Germinal center (tissue), 1 donor: ENCODE measurements at regions not wholly inside any gene's neighbourhood (a gene's known extent, or its start where the extent isn't known, plus 50 kb on each side); places are given as distances from the start of the nearest gene placed in this dataset.

Source experiments
- DNase-seq: peaks from one replicate; pipeline ENCODE4 v3.0.0; 2012; ENCODE audit warnings: mixed read lengths, low spot score

DNA sequence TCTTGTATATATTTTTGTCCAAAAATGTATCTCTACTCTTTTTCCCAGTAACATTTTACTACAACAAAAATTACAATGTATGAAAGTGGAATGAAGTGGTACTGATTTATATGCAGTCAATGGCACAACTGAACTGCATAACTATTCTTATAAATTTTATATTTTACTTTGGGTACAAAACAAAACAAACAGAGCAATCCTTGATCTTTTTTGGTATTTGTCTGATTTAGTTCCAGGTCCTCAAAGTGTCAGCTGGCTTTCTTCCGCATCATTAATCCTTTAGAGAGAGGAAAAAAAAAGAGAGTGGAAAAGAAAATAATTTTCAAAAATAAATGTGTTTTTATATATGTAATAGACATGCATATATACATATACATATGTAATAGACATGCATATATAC is 252.4 kb upstream of the SLIT2 start:
- DNase-seq: no peak

- DNase-seq: no peak
Observed at GRCh38 chr4:19993242-19993641, 258.5 kb upstream of the SLIT2 start.

- no peak for DNase-seq
Observed at GRCh38 chr4:19992471-19993093, 259.1 kb upstream of the SLIT2 start.

DNA sequence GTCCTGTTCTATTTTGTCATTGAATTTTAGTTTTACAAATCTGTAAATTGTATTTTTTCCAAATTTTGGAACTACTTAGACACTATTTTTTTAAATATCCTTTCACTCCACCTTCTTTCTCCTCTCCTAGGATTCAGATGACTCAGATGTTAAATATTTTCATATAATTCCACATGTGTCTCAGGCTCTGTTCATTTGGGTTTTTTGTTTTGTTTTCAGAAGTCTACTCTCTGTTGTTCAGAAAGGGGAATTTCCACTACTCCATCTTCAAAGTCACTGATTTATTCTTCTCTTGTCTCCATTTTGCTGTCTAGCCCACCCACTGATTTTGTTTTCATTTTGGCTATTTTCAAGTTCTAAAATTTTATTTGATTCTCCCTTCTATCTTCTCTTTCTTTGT is 264.0 kb upstream of the SLIT2 start:
- no peak for DNase-seq

GRCh38 chr4:19983072-19983471 is 268.6 kb upstream of the SLIT2 start:
- DNase-seq: no peak

DNA sequence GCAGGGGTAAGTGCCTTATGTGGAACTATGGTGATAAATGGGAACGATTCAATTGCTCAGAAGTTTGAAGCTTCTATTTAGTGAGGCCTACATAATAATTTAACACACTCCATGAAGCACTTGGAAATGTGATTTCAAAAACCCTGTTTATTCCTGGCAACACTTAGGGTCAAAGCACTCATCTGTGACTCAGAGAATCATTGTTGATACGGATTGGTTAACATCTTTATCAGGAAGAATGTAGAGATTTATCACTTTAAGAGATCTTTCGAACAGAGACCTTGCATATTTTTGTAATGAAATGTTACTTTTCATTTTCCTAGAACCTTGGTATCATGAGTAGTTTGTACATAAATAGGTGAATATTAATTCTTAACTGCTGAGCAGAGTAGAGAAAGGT is 269.1 kb upstream of the SLIT2 start:
- no peak for DNase-seq

DNA sequence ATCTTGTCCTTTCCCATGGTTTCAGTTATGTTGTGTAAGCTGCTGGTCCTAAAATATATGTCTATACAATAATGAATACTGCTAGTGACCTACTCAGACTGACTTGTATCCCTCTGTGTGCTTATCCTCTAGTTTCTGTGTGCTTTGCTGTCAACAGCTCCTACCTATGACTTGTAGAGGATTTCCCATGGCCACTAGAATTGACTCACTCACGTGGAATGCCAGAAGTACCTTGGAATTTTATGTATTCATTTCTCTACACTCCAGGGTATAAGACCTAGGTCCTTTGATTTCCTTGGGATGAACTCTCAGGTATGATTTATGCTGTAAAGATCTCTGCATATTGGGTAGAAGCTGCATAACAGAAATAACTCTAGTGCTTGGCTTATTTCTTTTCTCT is 279.9 kb upstream of the SLIT2 start:
- no peak for DNase-seq

- DNase-seq: no peak
Observed at GRCh38 chr4:19969492-19969891, 282.2 kb upstream of the SLIT2 start.

DNA sequence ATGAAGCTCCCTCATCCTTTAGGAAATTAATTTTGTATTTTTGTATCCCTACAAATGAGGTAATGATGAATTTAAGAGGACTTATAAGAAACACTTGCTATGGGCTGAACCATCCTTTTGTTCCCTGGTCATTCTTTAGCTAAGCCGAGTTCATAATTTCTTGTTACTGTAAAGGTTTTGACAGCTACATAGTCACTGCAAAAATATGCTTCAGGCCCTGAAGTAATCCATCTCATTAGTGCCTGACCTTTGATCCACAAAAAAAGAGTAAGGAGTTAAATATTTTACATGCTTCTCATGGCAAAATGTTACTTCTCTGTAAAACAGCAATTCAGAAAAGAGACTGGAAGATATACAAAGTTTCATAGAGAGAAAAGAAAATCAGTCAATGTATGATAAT is 290.6 kb upstream of the SLIT2 start:
- no peak for DNase-seq

- DNase-seq: no peak
Observed at GRCh38 chr4:19958848-19959247, 292.9 kb upstream of the SLIT2 start.

DNA sequence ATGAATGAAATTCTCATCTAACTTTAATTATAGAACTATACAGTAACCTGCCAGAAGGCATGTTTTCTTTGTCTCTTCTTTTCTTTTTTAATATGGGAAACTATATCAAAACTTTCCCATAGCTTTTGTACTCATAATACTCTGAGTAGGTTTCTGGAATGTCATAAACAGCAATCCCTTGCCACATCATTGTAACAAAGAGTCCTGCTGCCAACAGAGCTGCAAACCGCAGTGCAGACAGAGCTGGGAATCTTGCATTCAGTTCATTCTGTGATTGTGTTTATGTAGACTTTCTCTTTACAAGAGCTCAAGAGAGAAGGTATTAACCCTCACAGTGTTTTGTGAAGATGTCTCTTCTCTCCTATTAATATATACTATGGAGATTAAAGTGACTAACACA is 304.4 kb upstream of the SLIT2 start:
- no peak for DNase-seq

DNA sequence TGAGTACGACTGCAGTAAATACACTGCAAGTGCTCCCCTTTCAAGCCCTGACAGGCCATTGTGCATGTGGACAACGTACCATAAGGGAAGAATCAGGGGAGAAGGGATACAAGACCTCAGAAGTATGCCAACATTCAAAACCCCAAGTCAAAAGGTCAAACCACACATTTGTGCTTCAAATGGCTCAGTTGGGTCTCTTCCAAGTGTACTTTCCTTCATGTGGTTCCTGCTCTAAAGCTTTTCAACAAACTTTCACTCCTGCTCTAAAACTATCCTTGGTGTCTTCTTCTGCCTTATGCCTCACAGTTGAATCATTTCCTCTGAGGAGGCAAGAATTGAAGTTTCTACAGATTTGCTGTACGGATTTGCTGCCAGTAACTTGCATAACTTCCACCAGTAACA is 305.7 kb upstream of the SLIT2 start:
- DNase-seq: no peak

DNA sequence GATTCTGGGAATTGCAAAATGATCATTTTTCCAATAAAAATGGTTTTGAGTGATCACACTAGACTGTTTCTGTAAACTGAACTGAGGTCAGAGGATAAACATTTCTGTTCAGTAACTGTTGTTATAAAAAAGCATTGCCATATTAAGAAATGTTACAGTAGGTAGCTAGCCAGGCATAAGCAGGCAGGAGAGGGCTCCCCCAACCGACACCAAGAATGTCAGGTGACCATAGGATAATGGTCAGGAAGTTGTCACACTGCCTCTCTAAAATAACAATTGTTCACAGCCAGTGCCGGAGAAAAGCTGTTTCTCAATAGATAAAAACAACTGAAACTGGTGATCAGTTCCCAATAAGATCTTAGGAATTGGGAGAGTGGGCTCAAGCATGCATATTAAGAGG is 306.2 kb upstream of the SLIT2 start:
- no peak for DNase-seq

DNA sequence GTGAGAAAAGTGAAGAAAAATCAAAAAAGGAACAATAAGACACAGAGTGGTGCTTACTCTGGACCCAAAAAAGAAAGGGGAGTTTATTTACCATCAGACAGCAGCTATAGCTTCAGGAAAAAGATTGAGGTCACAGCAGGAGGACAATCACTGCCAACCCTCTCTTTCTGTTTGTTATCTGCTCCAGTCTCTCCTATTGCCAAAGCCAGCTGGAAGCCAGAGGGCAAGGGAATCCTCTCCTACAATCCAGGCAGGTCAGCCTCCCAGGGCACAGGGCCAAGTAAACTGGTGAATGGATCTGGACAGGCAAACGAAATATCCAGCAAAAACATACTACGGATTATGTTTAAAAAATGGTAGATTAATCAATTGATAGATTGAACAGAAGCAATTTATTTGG is 306.9 kb upstream of the SLIT2 start:
- DNase-seq: no peak

DNA sequence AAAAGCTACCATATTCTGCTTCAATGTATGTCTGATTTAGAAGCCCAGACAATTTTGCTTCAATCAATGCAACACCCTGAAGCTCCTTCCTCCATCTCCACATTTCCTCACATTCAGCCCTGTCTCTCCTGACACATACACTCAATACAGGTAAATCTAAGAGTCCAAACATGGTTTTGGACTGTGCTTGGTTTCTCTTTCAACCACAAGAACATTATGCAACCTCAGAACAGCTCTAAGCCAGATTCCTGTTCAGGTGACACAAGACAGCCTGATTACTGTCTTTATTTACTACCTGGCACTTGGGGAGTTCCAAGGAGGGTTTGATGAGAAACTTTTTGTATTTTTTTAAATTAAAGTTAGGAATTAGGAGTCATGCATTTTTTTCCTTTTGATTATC is 307.5 kb upstream of the SLIT2 start:
- no peak for DNase-seq

GRCh38 chr4:19941434-19941833 is 310.3 kb upstream of the SLIT2 start:
- no peak for DNase-seq

DNA sequence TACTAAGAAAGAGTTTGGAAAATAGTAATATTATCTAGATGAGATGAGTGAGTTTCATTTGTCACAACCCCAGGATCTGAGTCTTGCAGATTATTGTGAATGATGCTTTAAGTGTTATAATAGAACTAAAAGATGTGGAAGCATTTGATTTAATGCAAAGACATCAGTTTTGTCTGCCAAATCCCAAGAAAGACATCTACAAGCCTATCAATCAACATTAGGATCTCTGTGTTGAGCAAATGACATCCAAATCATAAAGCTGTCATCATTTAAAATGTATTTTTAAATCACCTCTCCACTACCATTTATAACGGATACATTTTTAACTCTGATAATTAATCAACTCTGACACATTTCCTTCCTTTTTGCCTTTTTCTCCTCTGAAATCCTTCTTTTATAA is 310.8 kb upstream of the SLIT2 start:
- no peak for DNase-seq

DNA sequence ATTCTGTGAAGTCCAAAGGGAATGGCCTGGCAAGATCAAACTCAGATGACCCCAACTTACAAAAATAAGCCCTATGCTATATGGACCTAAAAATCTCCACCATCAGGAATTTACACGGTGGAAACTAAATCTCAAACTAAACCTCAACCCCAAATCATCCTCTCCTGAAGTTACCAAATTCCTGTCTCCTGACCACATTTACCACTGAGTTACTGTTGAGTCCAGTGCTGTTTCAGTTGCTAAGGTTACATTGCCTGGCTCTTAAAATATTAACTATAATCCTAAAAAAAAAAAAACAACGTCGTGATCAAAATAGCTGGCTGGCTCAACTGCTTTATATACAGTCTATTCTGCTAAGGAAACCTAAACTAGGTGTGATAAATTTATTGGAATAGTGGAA is 315.2 kb upstream of the SLIT2 start:
- no peak for DNase-seq

DNA sequence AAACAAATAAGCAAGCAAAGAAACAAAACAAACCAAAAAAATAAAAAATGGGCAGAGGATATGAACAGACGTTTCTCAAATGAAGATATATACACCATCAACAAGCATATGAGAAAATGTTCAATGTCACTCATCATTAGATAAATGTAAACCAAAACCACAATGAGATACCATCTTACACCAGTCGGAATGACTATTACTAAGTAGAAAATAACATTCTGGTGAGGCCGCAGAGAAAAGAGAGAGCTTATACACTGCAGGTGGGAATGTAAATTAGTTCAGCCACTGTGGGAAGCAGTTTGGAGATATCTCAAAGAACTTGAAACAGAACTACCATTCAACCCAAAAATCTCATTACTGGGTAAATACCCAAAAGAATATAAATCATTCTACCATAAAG is 321.0 kb upstream of the SLIT2 start:
- no peak for DNase-seq

DNA sequence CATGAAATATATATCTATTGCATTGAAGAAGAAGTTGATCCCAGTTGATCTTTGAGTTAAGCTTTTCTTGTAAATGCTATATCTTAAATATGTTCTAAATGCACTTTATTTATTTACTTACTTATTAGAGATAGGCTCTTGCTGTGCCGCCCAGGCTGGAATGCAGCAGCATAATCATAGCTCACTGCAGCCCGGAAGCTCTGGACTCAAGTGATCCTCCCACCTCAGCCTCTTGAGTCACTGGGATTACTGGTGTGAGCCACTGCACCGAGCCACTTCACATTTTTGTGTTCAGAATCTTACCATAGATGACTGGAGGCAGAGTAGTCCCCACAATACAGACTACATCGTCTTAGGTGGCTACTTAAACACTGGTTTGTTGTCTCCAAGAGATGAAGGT is 324.3 kb upstream of the SLIT2 start:
- no peak for DNase-seq

GRCh38 chr4:19925516-19925915 is 326.2 kb upstream of the SLIT2 start:
- no peak for DNase-seq

DNA sequence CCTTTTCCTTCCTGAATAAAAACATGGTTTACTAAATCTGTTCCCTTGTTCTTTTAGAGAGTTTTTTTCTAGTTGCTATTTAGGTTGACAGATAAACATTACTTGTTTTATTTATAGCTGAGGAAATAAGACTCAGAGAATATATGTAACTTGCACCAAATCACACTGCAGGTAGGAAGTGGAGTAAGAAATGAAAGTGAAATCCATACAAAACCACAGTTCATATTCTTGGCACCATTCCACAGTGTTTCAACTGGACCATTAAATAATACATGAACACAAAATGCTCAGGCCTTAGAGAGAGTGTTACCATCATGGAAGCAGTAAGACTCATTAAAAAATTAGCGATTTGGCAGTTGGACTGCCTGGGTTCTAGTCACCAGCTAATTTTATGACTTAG is 326.9 kb upstream of the SLIT2 start:
- no peak for DNase-seq

DNA sequence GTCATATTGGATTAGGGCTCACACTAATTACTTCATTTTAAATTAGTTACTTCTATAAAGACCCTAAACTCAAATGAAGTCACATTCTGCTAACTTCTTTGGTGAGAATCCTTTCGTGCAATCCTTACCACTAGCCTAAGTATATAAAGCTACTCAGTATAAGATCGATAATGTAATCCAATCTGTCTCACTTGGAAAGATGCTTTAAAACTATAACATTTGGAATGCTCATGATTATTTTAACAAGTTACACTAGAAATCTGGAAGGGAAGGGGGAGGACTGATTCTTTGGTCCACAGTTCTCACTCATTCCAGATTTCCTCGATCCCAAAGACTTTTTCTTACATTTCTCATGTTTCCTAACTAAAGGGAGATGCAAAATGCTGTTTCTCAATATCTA is 336.4 kb upstream of the SLIT2 start:
- no peak for DNase-seq

GRCh38 chr4:19913650-19914049 is 338.1 kb upstream of the SLIT2 start:
- no peak for DNase-seq
